HL-60/S4 (cell line): ENCODE measurements at regions not wholly inside any gene's neighbourhood (a gene's known extent, or its start where the extent isn't known, plus 50 kb on each side); places are given as distances from the start of the nearest gene placed in this dataset.
"Not testable (repeated sequence)": the region's sequence is repeated elsewhere in the genome, so short reads cannot be mapped to it uniquely, and the experiment has no call there.

Source experiments
- in situ Hi-C: fragments of 300-500 bp; cut with MboI; formaldehyde crosslinking; loops from 2 replicates; pipeline ENCODE4 v1.14.3; 2022; ENCODE audit warnings: low sequenced_read_pairs

- in situ Hi-C loops, result not testable (repeated sequence)
Observed at GRCh38 chr12:14032191-14032590, 50.8 kb upstream of the GRIN2B start.

- in situ Hi-C loops, result no loop called here
Observed at GRCh38 chr12:14043776-14044175, 62.4 kb upstream of the GRIN2B start.

DNA sequence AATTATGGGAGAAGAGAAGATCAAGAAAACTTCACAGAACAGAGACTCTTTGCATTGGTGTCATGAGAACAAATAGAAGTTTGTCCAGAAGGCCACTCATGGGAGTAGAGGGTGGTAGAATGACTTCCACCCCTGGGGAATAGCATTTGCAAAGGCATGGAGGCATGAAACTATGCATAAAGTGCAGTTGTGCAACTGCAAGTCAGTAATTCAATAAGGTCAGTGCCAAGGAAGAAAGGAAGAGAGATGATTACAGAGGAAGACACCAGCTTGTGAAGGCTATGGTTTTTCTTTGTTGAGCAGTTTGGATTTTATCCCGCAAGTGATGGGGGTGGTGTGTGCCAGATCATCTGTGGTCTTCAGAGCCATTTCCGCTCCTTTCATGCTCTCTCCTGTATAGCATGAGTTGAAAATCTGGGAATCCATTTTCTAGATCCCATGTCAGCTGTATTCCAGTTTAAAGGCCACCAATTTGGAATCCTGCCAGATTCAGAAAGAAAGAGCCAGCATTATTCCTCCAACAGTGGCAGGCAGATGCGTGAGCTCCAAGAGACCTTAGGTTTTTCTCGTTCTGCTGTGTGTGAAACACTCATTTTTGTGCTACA, 67.6 kb upstream of the GRIN2B start:
- in situ Hi-C loops, result no loop called here

GRCh38 chr12:14057895-14058294, 76.5 kb upstream of the GRIN2B start:
- in situ Hi-C loops, result no loop called here

DNA sequence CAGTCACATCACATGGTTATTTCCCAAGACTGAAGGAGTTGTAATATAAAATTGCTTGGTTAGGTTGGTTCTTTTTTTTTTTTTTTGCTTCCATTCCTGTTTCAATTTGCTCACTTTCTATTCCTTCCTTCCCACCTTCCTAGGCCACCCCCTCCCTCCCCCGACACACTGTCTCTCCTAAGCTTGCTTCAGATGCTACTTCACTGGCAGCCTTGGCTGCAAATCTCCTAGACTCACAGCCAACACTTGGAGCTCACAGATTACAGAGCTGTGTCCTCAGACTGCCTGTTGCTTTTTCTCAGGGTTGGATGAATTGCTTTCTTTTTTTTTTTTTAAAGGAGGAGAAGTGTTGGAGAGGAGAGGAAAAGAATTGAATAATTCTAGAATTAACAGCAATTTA, 77.3 kb upstream of the GRIN2B start:
- in situ Hi-C loops, result no loop called here

GRCh38 chr12:14059548-14059947, 78.1 kb upstream of the GRIN2B start:
- in situ Hi-C loops, result no loop called here

- in situ Hi-C loops, result no loop called here
Observed at GRCh38 chr12:14065616-14066015, 84.2 kb upstream of the GRIN2B start.

GRCh38 chr12:14066021-14066420, 84.6 kb upstream of the GRIN2B start:
- in situ Hi-C loops, result no loop called here

- in situ Hi-C loops, result no loop called here
Observed at GRCh38 chr12:14068961-14069360, 87.6 kb upstream of the GRIN2B start.

- in situ Hi-C loops, result no loop called here
Observed at GRCh38 chr12:14071833-14072232, 90.4 kb upstream of the GRIN2B start.

DNA sequence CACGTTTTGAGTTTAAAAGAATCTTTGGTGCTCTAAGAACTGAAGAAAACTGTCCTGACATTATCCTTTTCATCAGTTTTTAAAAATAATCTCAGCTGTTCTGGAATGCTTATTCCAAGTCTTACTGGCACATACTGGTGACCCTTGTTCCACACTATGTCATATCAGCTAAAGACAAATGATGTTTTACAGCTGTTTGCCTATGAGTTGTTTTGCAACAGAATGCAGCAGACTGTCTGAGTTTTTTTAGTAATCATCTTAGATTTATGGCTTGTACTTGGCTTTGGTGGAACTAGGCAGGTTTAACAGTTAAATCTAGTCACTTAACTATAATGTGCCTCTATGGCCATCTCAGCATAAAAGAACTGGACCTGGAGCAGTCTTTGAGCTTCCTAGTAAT, 91.6 kb upstream of the GRIN2B start:
- in situ Hi-C loops, result no loop called here

GRCh38 chr12:14075797-14076393, 94.5 kb upstream of the GRIN2B start:
- in situ Hi-C loops, result no loop called here

GRCh38 chr12:14076538-14076937, 95.1 kb upstream of the GRIN2B start:
- in situ Hi-C loops, result no loop called here

DNA sequence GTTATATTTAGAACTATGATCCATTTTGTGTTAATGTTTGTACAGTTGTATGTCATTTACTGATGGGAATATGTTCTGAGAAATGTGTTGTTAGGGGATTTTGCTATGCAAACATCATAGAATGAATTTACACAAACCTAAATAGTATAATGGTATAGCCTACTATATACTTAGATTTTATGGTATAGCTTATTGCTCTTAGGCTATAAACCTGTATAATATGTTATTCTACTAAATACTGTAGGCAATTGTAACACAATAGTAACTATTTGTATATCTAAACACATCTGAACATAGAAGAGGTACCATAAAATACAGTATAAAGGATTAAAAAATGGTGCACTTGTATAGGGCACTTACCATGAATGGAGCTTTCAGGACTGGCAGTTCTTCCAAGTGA, 105.4 kb upstream of the GRIN2B start:
- in situ Hi-C loops, result no loop called here

DNA sequence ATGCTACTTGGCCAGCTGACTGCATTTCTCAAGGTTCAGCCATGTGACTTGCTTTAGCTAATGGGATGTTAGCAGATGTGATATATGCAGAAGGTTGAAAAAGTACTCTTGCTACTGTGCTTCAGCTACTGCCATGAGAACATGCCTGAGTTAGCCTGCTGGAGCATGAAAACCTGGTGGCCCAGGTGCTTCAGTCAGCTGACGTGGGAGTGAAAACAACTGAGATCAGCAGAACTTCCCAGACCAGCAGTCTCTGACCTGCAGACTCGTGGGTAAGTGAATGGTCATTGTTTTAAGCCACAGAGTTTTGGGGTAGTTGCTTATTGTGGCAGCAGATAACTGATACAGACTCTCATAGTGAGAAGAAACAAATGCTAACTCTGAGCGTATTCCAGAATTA, 118.6 kb upstream of the GRIN2B start:
- in situ Hi-C loops, result no loop called here

GRCh38 chr12:14101556-14101955, 120.2 kb upstream of the GRIN2B start:
- in situ Hi-C loops, result not testable (repeated sequence)

DNA sequence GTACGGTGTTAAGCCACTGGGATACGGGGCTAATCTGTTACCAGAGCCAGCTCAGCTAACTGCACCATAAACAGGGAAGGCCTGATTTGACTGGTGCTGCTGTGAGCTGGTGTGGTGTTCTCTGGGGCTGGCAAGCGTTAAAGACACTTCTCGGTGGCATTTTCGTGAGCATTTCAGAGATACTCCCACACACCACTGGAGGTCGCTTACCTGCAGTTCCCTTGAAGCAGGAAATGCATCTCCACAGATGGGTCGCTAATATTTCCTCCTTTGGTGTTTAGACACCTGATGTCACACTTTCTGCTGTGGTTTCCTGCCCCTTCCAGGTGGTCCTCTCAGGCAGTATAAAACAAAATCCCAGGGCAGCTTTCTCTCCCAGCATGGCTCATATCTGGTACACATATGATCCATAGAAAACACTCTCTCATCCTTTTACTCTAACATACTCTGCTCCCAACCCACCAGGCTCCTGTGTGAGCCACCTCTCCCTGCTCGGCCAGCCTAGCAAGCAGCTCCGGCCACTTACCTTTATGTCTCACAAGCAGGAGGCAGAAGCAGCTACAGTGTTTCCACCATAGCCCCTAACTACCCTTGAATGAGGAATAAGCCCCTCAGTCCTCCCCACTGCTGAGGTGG, 129.9 kb upstream of the GRIN2B start:
- in situ Hi-C loops, result no loop called here

DNA sequence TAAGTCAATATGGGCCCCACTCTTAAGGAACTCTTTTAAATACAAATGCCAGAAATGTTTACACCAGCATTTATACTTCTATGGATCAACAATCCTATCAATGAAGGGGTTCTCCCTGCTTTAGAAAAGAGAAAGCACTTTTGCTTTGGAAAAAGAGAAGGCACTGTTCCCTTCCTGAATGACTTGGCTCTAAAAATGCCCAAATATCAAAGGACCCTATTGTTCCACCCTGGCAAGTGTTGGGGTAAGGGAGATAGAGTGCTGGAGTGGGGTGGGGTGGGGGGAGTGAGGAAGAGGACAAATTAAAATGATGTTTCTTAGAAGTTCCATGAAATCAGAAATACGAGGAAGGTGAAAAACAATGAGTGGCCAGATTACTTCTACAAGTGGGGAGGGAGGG, 131.6 kb upstream of the GRIN2B start:
- in situ Hi-C loops, result no loop called here

DNA sequence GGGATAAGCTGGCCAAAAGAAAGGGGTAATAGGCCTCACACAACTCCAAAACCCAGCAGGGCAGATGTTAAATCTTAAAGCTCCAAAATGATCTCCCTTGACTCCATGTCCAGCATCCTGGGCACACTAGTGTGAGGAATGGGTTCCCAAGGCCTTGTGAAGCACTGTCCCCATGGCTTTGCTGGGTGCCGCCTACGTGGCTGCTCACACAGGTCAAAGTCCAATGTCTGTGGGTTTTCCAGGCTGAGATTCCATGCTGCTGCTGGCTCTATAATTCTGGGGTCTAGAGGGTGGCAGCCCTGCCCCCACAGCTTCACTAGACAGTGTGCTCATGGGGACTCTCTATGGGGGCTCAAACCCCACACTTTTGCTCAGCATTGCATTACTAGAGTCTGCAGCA, 145.3 kb upstream of the GRIN2B start:
- in situ Hi-C loops, result no loop called here

- in situ Hi-C loops, result no loop called here
Observed at GRCh38 chr12:14129611-14130195, 148.3 kb upstream of the GRIN2B start.

DNA sequence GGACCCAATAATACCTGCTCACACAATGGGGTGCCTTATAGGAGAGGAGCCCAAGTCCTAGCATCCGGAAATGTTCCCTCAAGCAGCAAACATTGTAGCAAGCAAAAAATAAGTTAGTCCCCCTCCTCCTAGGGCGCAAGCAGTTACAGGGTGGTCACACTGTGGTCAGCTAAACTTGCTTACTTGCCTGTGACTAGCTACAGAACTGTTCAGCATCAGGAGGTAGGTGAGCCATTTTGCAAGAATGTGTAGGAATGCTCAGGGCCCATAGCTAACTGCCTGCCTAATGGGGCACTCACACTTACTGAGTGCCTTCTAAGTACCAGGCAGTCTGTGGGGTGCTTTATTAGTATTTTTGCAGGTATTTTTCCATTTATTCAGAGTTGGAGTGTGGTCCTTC, 154.6 kb upstream of the GRIN2B start:
- in situ Hi-C loops, result no loop called here

DNA sequence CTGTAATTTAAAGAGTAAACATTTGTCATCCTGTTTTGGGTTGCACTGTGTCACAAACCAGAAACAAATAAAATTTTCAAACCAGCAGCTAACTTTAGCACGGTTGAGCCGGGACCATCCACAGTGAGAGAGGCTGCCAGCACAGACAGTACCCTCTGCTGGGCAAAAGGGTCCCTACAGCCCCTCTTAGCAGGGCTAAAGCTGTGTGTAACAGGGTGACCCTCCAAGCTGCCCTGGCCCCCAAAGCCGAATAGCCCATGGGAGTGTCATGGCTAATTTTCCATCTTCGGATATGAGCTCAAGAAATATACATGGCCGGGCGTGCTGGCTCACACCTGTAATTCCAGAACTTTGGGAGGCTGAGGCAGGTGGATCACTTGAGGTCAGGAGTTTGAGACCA, 157.1 kb upstream of the GRIN2B start:
- in situ Hi-C loops, result no loop called here
